Umbilical cord (tissue), 1 donor: ENCODE measurements at regions not wholly inside any gene's neighbourhood (a gene's known extent, or its start where the extent isn't known, plus 50 kb on each side); places are given as distances from the start of the nearest gene placed in this dataset.
A peak's percentile ranks its signal among the peaks of the same experiment; 100 is the strongest.

Experiments
- DNase-seq: peaks from one replicate; pipeline ENCODE4 v3.0.0-alpha.2; 2015; ENCODE audit warnings: low spot score

DNA sequence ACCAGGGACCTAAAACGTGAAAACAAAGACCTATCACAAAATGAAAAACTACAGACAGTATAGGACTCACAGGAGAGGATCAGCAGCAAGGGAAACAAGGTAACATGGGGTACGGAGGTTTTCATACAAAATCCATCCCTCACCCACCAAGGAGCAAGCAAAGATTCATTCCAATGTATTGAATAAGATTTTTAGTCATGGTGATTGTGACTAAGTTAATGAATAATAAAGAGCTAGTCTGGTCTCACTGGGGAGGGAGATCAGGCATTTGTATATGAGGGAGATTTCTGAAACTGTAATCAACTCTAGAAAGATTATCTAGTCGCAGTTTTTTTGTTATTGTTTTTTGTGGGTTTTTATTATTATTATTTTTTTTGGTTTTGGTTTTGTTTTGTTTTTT, 336.5 kb upstream of the MMADHC start:
- DNase-seq, result no peak

DNA sequence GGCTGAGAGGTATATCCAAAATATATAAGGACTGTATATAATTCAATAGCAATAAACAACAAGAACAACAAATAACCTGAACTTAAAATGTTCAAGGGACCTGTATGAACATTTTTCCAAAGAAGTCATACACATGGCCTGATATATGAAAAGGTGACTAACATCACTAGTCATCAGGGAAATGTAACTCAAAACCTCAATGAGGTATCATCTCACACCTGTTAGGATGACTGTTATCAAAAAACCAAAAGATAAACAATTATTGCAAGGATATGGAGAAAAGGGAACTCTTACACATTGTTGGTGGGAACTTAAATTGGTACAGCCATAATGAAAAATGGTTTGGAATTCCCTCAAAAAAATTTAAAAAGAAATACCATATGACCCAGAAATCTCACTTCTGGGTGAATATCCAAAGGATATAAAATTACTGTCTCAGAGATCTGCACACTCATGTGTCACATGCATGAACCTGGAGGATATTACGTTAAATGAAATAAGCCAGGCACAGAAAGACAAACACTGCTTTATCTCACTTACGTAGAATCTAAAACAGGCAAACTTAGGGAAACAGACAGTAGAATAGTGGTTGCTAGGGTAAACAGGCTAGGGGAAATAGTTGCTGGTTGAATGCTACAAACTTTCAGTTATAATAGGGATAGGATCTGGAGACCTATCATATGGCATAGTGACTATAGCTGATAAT, 334.5 kb upstream of the MMADHC start:
- DNase-seq, result no peak

DNA sequence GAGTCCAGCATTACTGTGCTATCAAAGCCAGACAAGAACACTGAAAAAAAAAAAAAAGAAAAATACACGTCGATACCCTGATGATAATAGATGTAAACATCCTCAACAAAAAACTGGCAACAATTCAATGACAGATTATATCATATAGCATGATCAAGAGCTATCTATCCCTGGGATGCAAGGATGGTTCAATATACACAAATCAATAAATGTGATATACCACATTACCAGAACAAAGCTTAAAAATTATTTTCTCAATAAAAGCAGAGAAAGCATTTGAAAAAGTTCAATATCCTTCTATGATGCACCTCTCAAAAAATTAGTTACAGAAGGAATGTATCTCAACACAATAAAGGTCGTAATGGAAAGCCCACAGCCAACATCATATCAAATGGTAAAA, 332.8 kb upstream of the MMADHC start:
- DNase-seq, result no peak

GRCh38 chr2:149915151-149915550, 327.6 kb upstream of the MMADHC start:
- DNase-seq, result no peak

DNA sequence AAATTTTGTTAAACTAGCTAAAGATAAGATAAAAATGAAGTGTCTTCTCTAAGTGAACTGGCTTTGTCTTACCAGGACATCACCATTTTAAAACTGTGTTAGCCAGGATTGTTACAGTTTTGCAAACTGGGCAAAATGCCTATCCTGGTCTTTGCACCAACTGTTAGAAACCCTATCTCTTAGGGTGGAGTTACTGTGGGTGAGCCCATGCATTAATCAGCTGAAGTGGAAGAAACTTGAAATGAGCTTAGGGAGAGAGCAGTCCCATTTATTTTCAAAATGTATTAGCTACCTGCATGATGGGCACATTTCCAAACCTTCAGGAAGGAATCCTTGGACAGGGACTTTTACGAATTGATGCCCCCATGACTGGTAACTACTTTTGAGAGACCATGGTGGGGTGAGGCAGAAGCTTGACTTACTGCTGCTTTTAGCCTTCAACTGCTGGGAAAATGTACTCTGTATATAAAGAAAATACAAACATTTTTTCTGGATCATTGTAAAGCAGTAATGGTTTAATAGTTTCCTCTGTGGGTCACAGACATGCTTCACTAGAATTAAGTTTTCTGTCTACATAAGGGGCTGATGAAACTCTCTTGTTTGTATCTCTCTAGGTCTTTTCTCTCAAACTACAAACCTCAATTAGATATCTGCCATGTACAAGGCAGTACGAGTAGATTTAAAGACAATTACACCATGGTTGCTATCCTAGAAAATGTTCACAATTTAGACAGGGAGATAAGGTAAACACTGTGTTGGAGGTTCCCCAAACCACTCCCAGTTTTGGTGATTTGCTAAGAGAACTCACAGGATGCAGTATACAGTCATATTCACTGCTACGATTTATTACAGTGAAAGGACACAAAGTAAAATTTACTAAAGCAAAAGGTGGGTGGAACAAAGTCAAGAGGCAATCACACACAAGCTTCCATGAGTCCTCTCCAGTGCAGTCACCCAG, 321.4 kb upstream of the MMADHC start:
- peak; percentile 68 for DNase-seq

- DNase-seq, result no peak
These were observed 319.3 kb upstream of the MMADHC start for GRCh38 chr2:149906886-149907285.

GRCh38 chr2:149904352-149905175, 317.0 kb upstream of the MMADHC start:
- DNase-seq, result peak; percentile 86

DNA sequence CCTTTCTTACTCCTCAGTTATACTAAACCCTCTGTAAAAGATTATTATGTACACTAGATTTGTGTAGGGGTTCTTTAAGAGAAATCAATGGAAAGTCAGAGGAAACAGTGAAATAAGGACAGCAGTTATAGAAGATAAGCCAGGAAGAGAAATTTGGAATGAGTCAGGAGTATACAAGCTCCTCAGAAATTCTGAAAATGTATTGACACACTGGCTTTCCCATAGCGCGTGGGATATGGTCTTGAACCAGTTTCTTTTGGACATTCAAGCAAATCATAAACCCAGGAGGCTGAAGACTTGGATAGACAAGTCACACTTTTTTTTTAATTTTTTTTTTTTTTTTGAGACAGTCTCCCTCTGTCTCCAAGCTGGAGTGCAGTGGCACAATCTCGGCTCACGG, 316.1 kb upstream of the MMADHC start:
- DNase-seq, result no peak

DNA sequence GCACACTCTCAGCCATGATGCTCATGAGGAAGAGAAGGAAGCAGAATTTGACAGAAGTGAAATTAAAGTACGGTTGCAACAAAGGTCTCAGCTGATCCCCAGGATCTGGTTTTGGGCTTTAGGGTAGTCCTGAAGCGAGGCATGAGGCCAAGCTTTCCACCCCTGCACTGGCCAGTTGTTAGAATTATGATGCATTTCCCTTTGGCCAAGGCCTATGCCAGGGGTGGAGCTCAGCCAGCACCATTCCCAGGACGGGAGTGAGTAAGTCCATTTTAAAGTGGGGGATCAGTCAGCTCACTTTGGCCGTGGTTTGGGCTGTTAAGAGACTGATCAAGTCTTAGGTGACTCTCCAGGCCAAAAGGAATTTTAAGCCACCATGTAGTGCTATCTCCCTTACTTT, 314.5 kb upstream of the MMADHC start:
- DNase-seq, result peak; percentile 69

DNA sequence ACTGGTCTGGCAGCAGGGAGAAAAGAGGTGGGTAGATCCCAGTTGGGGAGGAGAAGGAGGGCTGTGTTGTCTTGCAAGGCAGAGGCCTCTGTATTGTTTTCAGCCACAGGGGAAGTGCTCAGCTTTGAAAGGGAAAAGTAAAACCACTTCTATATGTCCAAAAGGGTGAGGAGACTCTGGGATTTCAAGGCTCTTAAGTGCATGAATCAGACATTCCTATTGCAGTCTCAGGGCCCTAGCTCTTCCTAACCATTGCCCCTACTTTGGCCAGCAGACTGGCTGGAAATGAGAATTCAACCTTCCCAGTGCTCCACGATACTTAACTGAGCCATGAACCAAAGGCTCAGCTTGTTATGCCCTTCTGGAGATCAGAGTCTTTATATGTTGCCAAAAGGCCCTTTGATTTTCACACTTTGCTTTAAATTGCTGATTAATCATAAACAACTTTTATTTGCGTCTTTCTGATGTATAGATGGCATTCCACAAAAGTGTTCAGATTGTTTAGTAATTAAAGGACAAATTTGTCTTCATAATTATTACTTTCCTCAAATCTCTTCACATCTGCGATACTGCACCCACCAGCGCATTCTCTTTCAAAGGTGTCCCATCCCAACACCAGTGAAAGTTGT, 313.8 kb upstream of the MMADHC start:
- DNase-seq, result no peak

- DNase-seq, result no peak
These were observed 311.8 kb upstream of the MMADHC start for GRCh38 chr2:149899390-149899789.

DNA sequence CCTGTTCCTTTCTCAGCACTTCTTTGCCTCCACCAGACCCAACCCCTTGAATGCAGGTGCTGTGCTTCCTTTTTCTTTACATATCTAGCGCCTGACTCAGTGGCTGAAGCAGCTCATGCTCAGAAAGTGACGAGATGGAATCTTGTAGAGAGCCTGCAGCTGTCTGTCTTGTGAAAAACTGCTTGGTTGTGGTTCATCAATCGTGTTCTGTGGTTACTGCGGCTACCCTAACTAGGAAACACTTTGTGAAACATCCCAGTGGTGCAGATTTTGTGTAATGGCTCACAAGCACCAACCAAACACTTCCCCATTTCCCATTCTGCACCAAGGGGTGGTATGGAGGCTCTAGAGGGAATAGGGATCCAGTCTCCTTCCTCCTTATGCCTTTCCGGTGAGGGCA, 307.2 kb upstream of the MMADHC start:
- DNase-seq, result peak; percentile 21

GRCh38 chr2:149894226-149894625, 306.7 kb upstream of the MMADHC start:
- no peak for DNase-seq

GRCh38 chr2:149892563-149892962, 305.0 kb upstream of the MMADHC start:
- no peak for DNase-seq

DNA sequence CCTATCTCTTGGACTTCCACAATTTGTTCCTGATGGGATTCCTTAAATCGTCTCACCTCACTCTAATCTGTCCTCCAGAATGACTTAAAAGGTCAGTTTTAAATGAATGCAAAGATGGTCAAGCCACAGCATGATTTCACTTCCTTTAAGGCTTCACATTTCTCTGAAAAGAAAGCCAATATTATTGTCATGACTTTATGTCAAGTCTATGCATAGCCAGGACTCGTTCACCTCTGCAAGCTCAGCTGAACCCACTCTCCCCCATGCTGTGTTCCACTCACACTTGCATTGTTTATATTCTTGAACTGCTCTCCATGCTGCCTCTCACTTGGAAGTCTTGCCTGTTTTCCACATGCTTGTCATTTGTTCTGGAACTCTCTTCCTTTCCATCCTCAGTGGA, 298.4 kb upstream of the MMADHC start:
- DNase-seq, result no peak

GRCh38 chr2:149885468-149885867, 297.9 kb upstream of the MMADHC start:
- DNase-seq, result no peak

DNA sequence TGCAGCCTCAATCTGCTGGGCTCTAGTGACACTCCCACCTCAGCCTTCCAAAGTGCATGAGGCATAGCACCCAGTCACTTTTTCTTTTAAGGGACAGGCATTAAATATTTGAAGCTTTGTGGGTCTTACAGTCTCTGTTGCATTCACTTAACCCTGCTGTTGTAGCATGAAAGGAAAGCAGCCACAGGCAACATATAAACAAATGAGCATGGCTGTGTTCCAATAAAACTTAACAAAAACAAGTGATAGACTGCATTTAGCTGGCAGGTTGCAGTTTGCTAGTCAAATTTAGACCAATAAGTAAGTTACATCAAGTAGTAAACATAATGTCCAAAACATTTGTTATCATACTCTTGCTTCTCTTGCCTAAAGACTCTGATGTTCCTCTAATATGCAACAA, 297.3 kb upstream of the MMADHC start:
- no peak for DNase-seq

DNA sequence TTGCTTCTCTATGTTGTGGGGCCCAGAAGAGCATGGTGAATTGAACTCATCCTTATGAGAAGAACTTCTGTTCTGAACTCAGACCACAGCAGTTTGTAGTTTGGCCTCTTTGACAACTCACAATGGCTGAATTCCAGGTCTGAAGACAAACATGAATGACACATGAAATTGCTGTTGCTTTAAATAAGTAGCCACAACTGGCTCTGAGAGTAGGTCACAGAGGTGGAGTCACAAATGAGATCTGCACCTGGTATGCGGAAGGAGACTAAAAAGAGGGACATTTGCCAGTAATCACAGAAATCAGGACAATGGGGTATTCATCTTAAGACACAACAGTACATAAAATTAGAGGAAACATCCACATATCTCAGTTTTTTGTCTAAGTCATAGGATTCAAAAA, 290.3 kb upstream of the MMADHC start:
- no peak for DNase-seq

DNA sequence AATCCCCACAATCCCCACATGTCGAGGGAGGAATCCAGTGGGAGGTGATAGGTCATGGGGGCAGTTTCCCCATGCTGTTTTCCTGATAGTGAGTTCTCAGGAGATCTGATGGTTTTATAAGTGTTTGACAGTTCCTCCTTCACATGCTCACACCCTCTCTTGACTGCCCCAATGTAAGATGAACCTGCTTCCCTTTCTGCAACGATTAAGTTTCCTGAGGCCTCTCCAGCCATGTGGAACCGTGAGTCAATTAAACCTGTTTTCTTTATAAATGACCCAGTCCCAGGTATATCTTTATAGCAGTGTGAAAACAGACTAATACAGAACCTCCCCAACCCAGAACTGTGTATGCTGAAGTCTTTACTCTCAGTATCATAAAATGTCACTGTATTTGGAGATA, 289.5 kb upstream of the MMADHC start:
- DNase-seq, result no peak

DNA sequence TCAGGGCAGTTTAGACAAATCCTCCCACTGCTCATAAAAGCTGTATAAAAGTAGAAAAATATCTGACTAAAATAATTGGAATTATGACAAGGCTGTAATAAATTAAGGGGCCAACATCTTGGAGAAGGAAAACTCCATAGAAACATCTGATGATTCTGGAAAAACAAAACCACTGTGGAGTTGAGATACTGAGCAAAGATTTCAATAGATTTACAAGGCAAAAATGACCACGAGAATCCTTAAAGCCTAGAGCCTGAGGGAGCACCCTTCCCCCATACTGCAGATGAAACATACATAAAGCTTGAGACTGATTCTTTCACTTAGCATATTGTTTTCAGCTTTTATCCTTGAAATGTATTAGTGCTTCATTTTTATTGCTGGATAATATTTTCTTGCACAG, 286.4 kb upstream of the MMADHC start:
- DNase-seq, result no peak

GRCh38 chr2:149872638-149873150, 285.1 kb upstream of the MMADHC start:
- DNase-seq, result no peak
